T-cell (primary cell): ENCODE measurements at regions not wholly inside any gene's neighbourhood (a gene's known extent, or its start where the extent isn't known, plus 50 kb on each side); places are given as distances from the start of the nearest gene placed in this dataset.

Experiments
- ATAC-seq, 4 experiments: fragments of 200-7000 bp in 3 of 4; fragments of 150-1000 bp in 1 of 4; cut with Tn5 transposase; replicated peaks in 1 of 4; 1 replicate in 3 of 4; 2 replicates in 1 of 4; pipeline ENCODE4 v1.10.0; 2021; ENCODE audit warnings: moderate library complexity in 3 of 4, mild to moderate bottlenecking in 2 of 4, moderate number of reproducible peaks in 1 of 4
- CTCF ChIA-PET, 2 donors: fragments of 300-600 bp; sonication (Branson Sonifier 250); formaldehyde crosslinking; loops; one replicate each; lab custom pipeline; 2022; ENCODE audit warnings: antibody characterized with exemption in 2 of 2; lab: Charles Lee
- POLR2A ChIA-PET, 2 donors: fragments of 300-600 bp; sonication (Branson Sonifier 250); formaldehyde crosslinking; loops; one replicate each; lab custom pipeline; 2022; ENCODE audit warnings: antibody characterized with exemption in 2 of 2; lab: Charles Lee
- DNase-seq, 35 experiments: peaks; one replicate each; pipeline versions ENCODE4 v3.0.0 to v3.0.0-alpha.2; 2013 to 2023
- H3K27ac ChIP-seq: one replicate; pipeline ENCODE4 v1.5.1; 2013; ENCODE audit warnings: low read length
- H3K27me3 ChIP-seq, 2 experiments: replicated peaks in 1 of 2; 1 replicate in 1 of 2; 2 replicates in 1 of 2; pipeline versions ENCODE4 v1.6.1 to v1.7.0; 2013; ENCODE audit warnings: low read length in 1 of 2, mixed read lengths in 1 of 2; ENCODE audit not compliant: control insufficient read depth in 2 of 2, insufficient read depth in 2 of 2; ENCODE audit errors: extremely low read depth in 1 of 2
- H3K36me3 ChIP-seq, 2 donors: 1 replicate in 1 of 2; 2 replicates in 1 of 2; pipeline versions ENCODE4 v1.6.1 to v1.7.0; 2013; ENCODE audit warnings: low read length in 1 of 2; ENCODE audit not compliant: control insufficient read depth in 2 of 2, insufficient read depth in 1 of 2; ENCODE audit errors: extremely low read depth in 1 of 2
- H3K4me1 ChIP-seq, 2 experiments: 1 replicate in 1 of 2; 2 replicates in 1 of 2; pipeline versions ENCODE4 v1.6.1 to v1.7.0; 2013; ENCODE audit warnings: low read length in 2 of 2, mixed read lengths in 1 of 2; ENCODE audit not compliant: insufficient read depth in 2 of 2, control insufficient read depth in 1 of 2; ENCODE audit errors: extremely low read depth in 1 of 2
- H3K4me3 ChIP-seq, 2 donors: 1 replicate in 1 of 2; 2 replicates in 1 of 2; pipeline versions ENCODE4 v1.5.1 to v1.7.0; 2013; ENCODE audit warnings: mild to moderate bottlenecking in 2 of 2, low read length in 1 of 2, moderate library complexity in 1 of 2; ENCODE audit not compliant: control insufficient read depth in 1 of 2; ENCODE audit errors: extremely low read depth in 1 of 2
- H3K9me3 ChIP-seq: 2 replicates; pipeline ENCODE4 v1.7.0; 2013
- H3K27ac Mint-ChIP-seq, 2 donors: one replicate each; pipeline ENCODE4 v1.8.0; 2020 to 2021; ENCODE audit warnings: mild to moderate bottlenecking in 2 of 2, mixed read lengths in 2 of 2
- H3K27me3 Mint-ChIP-seq, 2 donors: one replicate each; pipeline ENCODE4 v1.8.0; 2021 to 2022; ENCODE audit warnings: mixed read lengths in 2 of 2
- H3K36me3 Mint-ChIP-seq: one replicate; pipeline ENCODE4 v1.8.0; 2021; ENCODE audit warnings: mixed read lengths
- H3K4me1 Mint-ChIP-seq, 3 donors: one replicate each; pipeline ENCODE4 v1.8.0; 2020 to 2022; ENCODE audit warnings: mixed read lengths in 3 of 3, mild to moderate bottlenecking in 1 of 3
- H3K4me3 Mint-ChIP-seq, 3 donors: one replicate each; pipeline ENCODE4 v1.8.0; 2020 to 2022; ENCODE audit warnings: mild to moderate bottlenecking in 3 of 3, mixed read lengths in 3 of 3, moderate library complexity in 3 of 3
- H3K9me3 Mint-ChIP-seq, 3 donors: one replicate each; pipeline ENCODE4 v1.8.0; 2020 to 2022; ENCODE audit warnings: mixed read lengths in 3 of 3
- WGBS: methylation state at CpG from one replicate; pipeline ENCODE4 v1.1.5; 2013; ENCODE audit warnings: missing lambda C conversion rate; ENCODE audit not compliant: insufficient coverage; 5-methylcytosine and 5-hydroxymethylcytosine counted together

DNA sequence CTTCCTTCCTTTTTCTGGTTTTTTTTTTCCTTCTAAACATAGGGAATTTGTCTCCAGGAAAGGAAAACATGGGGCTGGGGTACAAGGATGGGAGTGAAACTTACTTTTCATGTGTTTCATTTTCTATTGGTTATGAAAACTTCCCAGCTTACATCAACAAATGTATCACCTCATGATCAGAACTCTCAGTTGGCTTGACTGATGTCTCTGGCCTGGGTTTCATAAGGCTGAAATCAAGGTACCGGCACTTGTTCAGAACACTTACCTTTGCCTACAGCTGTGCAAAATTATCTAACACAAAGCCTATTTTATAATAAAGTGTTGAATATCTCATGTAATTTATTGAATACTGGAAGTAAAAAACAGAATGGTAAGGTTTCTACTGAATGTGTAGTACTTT, 91.8 kb upstream of the STT3B start:
- ATAC-seq (no peak), DNase-seq (no peak)
- Mint-ChIP-seq H3K4me3 (no peak overlapping the region), H3K36me3 (peaks cover 6% of the 10 kb centered on the region), H3K27me3 (no peaks in the 10 kb centered on the region), H3K27ac (no peak overlapping the region), H3K4me1 (peaks cover 8 to 18% (median 16%) of the 10 kb centered on the region in 3 donors), H3K9me3 (peaks cover 16 to 18% (median 17%) of the 10 kb centered on the region in 3 donors)
- CTCF ChIA-PET, result interaction anchor here in 1 of 2 donors (0.7 kb wide), 1 partner anchor 526 kb away, joined by 3 read pairs; no protein-coding TSS in a partner anchor
- POLR2A ChIA-PET, result no interaction called here
- no peaks in the 10 kb centered on the region for H3K36me3 ChIP-seq
- H3K4me3 ChIP-seq, result no peak overlapping the region
- no peak overlapping the region for H3K27ac ChIP-seq
- no peaks in the 10 kb centered on the region for H3K4me1 ChIP-seq
- no peaks in the 10 kb centered on the region for H3K9me3 ChIP-seq
- no peaks in the 10 kb centered on the region for H3K27me3 ChIP-seq
- WGBS, result no CpG with 5 or more reads among the region's 1 CpG

GRCh38 chr3:31442755-31443154, 90.0 kb upstream of the STT3B start:
- Mint-ChIP-seq H3K27me3 (no peaks in the 10 kb centered on the region), H3K36me3 (no peaks in the 10 kb centered on the region), H3K27ac (no peak overlapping the region), H3K4me1 (peaks cover 8 to 18% (median 16%) of the 10 kb centered on the region in 3 donors), H3K9me3 (peaks cover 1 to 2% (median 2%) of the 10 kb centered on the region in 3 donors), H3K4me3 (no peak overlapping the region)
- 100% methylated on average over 1 of the region's 2 CpGs for WGBS
- H3K27me3 ChIP-seq, result no peaks in the 10 kb centered on the region
- DNase-seq (no peak), ATAC-seq (no peak)
- CTCF ChIA-PET, result no interaction called here
- H3K27ac ChIP-seq, result no peak overlapping the region
- H3K36me3 ChIP-seq, result no peaks in the 10 kb centered on the region
- no peaks in the 10 kb centered on the region for H3K9me3 ChIP-seq
- H3K4me1 ChIP-seq, result no peaks in the 10 kb centered on the region
- H3K4me3 ChIP-seq, result no peak overlapping the region
- POLR2A ChIA-PET, result interaction anchor here (0.8 to 1.1 kb wide), 2 partner anchors 40 to 93 kb away, joined by 3 read pairs; no protein-coding TSS in a partner anchor

DNA sequence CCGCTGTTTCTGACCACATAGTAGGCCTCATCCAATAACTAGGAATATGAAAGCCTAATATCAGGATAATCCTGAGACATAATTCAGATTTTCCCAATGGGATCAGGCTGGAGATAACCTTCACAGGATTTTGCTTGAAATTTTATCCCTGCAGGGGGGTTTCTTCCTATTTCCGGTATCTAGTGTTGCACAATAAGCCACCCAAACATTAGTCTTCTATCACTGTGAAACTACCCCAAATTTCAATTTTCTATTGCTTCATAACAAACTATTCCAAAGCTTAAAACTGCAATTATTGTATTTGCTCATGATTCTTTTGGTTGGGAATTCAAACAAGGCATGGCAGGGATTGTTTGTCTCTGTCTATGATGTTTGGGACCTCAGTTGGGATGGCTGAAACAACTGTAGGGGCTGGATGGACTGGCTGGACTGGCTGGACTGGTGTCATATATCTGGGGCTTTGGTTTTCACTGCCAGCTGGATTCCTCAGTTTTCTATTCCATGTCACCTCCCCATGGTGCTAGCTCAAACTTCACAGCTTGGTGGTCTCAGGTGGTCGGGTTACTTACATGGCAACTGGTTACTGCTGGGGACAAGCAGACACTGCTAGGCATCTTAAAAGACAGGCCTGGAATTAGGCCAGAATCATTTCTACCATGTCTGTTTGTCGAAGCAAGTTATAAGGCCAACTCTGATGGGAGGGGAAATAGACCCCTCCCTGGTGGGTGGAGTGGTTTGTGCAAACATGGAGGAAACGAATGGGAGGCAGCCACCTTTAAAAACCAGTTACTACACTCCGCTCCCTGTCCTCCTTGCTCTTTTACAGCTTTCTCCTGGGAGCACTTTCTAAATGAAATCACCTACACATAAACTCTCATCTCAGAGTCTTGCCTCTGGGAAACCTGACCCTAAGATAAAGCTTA, 88.2 kb upstream of the STT3B start:
- WGBS, result 73% methylated on average over 2 of the region's 6 CpGs
- DNase-seq (no peak), ATAC-seq (no peak)
- H3K27me3 ChIP-seq, result no peaks in the 10 kb centered on the region
- no peak overlapping the region for H3K27ac ChIP-seq
- H3K27me3 Mint-ChIP-seq, result no peaks in the 10 kb centered on the region
- no peak overlapping the region for H3K4me3 ChIP-seq
- H3K4me1 ChIP-seq, result peaks cover 0 to 11% of the 10 kb centered on the region in 2 experiments
- ChIA-PET POLR2A (interaction anchor here (0.6 kb wide), 3 partner anchors 18 to 217 kb away, joined by 5 to 8 read pairs (median 5); no protein-coding TSS in a partner anchor), CTCF (interaction anchor here in 1 of 2 donors (0.6 kb wide), 2 partner anchors 20 to 385 kb away, joined by 3 to 4 read pairs; no protein-coding TSS in a partner anchor)
- H3K4me3 Mint-ChIP-seq, result no peak overlapping the region
- peaks cover 5 to 8% (median 6%) of the 10 kb centered on the region in 3 donors for H3K9me3 Mint-ChIP-seq
- no peaks in the 10 kb centered on the region for H3K9me3 ChIP-seq
- H3K36me3 Mint-ChIP-seq, result peaks cover 3% of the 10 kb centered on the region
- no peaks in the 10 kb centered on the region for H3K36me3 ChIP-seq
- peaks cover 17 to 28% (median 27%) of the 10 kb centered on the region in 3 donors for H3K4me1 Mint-ChIP-seq
- no peak overlapping the region for H3K27ac Mint-ChIP-seq

- no peak overlapping the region for H3K4me3 Mint-ChIP-seq
- ATAC-seq (no peak), DNase-seq (no peak)
- H3K36me3 ChIP-seq, result no peaks in the 10 kb centered on the region
- H3K27ac Mint-ChIP-seq, result no peak overlapping the region
- whole genome bisulfite sequencing, result 100% methylated on average over 1 of the region's 1 CpG
- CTCF ChIA-PET, result no interaction called here
- no peak overlapping the region for H3K27ac ChIP-seq
- H3K27me3 ChIP-seq, result no peaks in the 10 kb centered on the region
- H3K27me3 Mint-ChIP-seq, result no peaks in the 10 kb centered on the region
- no peak overlapping the region for H3K4me3 ChIP-seq
- no peaks in the 10 kb centered on the region for H3K9me3 ChIP-seq
- peaks cover 3% of the 10 kb centered on the region for H3K36me3 Mint-ChIP-seq
- peaks cover 0 to 11% of the 10 kb centered on the region in 2 experiments for H3K4me1 ChIP-seq
- peaks cover 17 to 28% (median 20%) of the 10 kb centered on the region in 3 donors for H3K4me1 Mint-ChIP-seq
- peaks cover 6 to 8% (median 7%) of the 10 kb centered on the region in 3 donors for H3K9me3 Mint-ChIP-seq
- POLR2A ChIA-PET, result no interaction called here
Observed at GRCh38 chr3:31445701-31446100, 87.0 kb upstream of the STT3B start.

- H3K4me3 Mint-ChIP-seq, result peak overlapping the region in 1 of 3 donors; percentile 15
- ChIA-PET CTCF (no interaction called here), POLR2A (no interaction called here)
- H3K27me3 Mint-ChIP-seq, result no peaks in the 10 kb centered on the region
- no peak overlapping the region for H3K27ac ChIP-seq
- no peak overlapping the region for H3K4me3 ChIP-seq
- H3K27me3 ChIP-seq, result no peaks in the 10 kb centered on the region
- H3K36me3 ChIP-seq, result no peaks in the 10 kb centered on the region
- ATAC-seq (peak in 2 of 4 experiments; percentile 35 to 44), DNase-seq (peak in 14 of 35 experiments; percentile 5 to 46 (median 18))
- H3K27ac Mint-ChIP-seq, result no peak overlapping the region
- peaks cover 6 to 15% (median 7%) of the 10 kb centered on the region in 3 donors for H3K9me3 Mint-ChIP-seq
- H3K9me3 ChIP-seq, result no peaks in the 10 kb centered on the region
- H3K4me1 ChIP-seq, result peaks cover 0 to 11% of the 10 kb centered on the region in 2 experiments
- H3K4me1 Mint-ChIP-seq, result peaks cover 16 to 27% (median 17%) of the 10 kb centered on the region in 3 donors
- peaks cover 9% of the 10 kb centered on the region for H3K36me3 Mint-ChIP-seq
- 100% methylated on average over 1 of the region's 1 CpG for WGBS
Observed at GRCh38 chr3:31448035-31448881, 84.5 kb upstream of the STT3B start.

- peaks cover 10 to 21% (median 12%) of the 10 kb centered on the region in 3 donors for H3K4me1 Mint-ChIP-seq
- H3K9me3 Mint-ChIP-seq, result peaks cover 6 to 15% (median 7%) of the 10 kb centered on the region in 3 donors
- DNase-seq, result no peak
- no peaks in the 10 kb centered on the region for H3K27me3 Mint-ChIP-seq
- H3K36me3 Mint-ChIP-seq, result peaks cover 9% of the 10 kb centered on the region
- Histone ChIP-seq H3K27me3 (no peaks in the 10 kb centered on the region), H3K4me1 (peaks cover 0 to 11% of the 10 kb centered on the region in 2 experiments), H3K9me3 (no peaks in the 10 kb centered on the region), H3K27ac (no peak overlapping the region), H3K4me3 (no peak overlapping the region), H3K36me3 (no peaks in the 10 kb centered on the region)
- ATAC-seq, result no peak
- POLR2A ChIA-PET, result no interaction called here
- no peak overlapping the region for H3K27ac Mint-ChIP-seq
- no CpG with 5 or more reads among the region's 1 CpG for WGBS
- CTCF ChIA-PET, result no interaction called here
- H3K4me3 Mint-ChIP-seq, result peak overlapping the region in 1 of 3 donors; percentile 15
Observed at GRCh38 chr3:31448882-31449243, 83.9 kb upstream of the STT3B start.
